A673 (cell line): ENCODE measurements at regions not wholly inside any gene's neighbourhood (a gene's known extent, or its start where the extent isn't known, plus 50 kb on each side); places are given as distances from the start of the nearest gene placed in this dataset.

ENCODE experiments used
- EZH2 ChIP-seq: fragments of 200-600 bp; sonication (generic); IDR thresholded peaks from 2 replicates; pipeline ENCODE4 v1.6.1; 2017; ENCODE audit warnings: borderline replicate concordance, low read depth, mild to moderate bottlenecking, mixed read lengths, antibody characterized with exemption, low read length; ENCODE audit not compliant: poor library complexity, severe bottlenecking
- TF ChIP-seq, protein P1 (sequence below): fragments of 300-800, 200-600 bp; sonication (generic); conservative IDR thresholded peaks from 2 replicates; pipeline ENCODE4 v1.5.1; 2017; ENCODE audit warnings: low read depth, mild to moderate bottlenecking, antibody characterized with exemption, low read length, moderate library complexity, mixed read lengths

DNA sequence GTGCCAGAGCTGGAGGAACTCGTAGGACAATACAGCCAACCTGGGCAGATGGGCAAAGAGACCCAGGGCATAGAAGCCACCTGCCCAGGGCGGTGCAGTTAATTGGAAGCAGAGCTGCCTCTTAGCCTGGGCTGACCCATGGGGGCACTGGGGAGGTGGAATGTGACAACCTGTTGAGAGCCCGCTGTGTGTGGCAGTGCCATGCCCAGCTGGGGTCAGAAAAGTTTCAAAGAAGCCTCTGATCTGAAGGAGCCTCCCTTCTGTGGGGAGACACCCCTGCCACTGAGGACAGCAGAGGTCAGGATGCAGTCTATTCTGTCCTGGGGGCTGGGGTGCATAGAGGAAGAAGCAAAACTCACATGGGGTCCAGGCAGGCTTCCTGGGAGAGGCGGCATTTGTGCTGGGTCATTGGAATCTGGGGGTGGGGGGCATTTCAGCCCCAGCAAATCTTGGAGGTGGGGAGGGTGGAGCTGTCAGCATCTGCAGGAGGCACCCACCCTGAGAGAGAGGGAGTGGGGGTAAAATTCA lies 176.1 kb upstream of the CIBAR2 start:
- TF ChIP-seq, protein P1, sequence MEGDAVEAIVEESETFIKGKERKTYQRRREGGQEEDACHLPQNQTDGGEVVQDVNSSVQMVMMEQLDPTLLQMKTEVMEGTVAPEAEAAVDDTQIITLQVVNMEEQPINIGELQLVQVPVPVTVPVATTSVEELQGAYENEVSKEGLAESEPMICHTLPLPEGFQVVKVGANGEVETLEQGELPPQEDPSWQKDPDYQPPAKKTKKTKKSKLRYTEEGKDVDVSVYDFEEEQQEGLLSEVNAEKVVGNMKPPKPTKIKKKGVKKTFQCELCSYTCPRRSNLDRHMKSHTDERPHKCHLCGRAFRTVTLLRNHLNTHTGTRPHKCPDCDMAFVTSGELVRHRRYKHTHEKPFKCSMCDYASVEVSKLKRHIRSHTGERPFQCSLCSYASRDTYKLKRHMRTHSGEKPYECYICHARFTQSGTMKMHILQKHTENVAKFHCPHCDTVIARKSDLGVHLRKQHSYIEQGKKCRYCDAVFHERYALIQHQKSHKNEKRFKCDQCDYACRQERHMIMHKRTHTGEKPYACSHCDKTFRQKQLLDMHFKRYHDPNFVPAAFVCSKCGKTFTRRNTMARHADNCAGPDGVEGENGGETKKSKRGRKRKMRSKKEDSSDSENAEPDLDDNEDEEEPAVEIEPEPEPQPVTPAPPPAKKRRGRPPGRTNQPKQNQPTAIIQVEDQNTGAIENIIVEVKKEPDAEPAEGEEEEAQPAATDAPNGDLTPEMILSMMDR: no peak
- TF ChIP-seq EZH2: no peak
